RWPE2 (cell line): ENCODE measurements at regions not wholly inside any gene's neighbourhood (a gene's known extent, or its start where the extent isn't known, plus 50 kb on each side); places are given as distances from the start of the nearest gene placed in this dataset.

Experiments used
- ATAC-seq: fragments of 200-7000 bp; cut with Tn5 transposase; 3 replicates; pipeline ENCODE4 v1.9.1; 2021; ENCODE audit warnings: low read depth
- DNase-seq: peaks from one replicate; pipeline ENCODE4 v3.0.0-alpha.2; 2020; ENCODE audit warnings: low spot score
- H3K27ac ChIP-seq: fragments of 450-650 bp; 2 replicates; pipeline ENCODE4 v1.5.1; 2017; ENCODE audit warnings: mild to moderate bottlenecking; ENCODE audit not compliant: poor library complexity, severe bottlenecking
- H3K27me3 ChIP-seq: fragments of 250-450 bp; sonication (Bioruptor Pico); 2 replicates; pipeline ENCODE4 v1.5.1; 2021; ENCODE audit warnings: mild to moderate bottlenecking, moderate library complexity; ENCODE audit not compliant: insufficient read depth, poor library complexity, severe bottlenecking
- H3K36me3 ChIP-seq: fragments of 250-450 bp; sonication (Bioruptor Pico); 2 replicates; pipeline ENCODE4 v1.5.1; 2020; ENCODE audit warnings: low read depth, mild to moderate bottlenecking, moderate library complexity
- H3K4me1 ChIP-seq: fragments of 250-450 bp; sonication (Bioruptor Pico); 2 replicates; pipeline ENCODE4 v1.5.1; 2021; ENCODE audit warnings: mild to moderate bottlenecking, moderate library complexity; ENCODE audit not compliant: insufficient read depth, poor library complexity, severe bottlenecking
- H3K4me3 ChIP-seq: fragments of 250-450 bp; sonication (Bioruptor Pico); 2 replicates; pipeline ENCODE4 v1.5.1; 2021; ENCODE audit warnings: mild to moderate bottlenecking, moderate library complexity; ENCODE audit not compliant: severe bottlenecking
- H3K9me3 ChIP-seq: fragments of 250-450 bp; sonication (Bioruptor Pico); 2 replicates; pipeline ENCODE4 v1.5.1; 2021; ENCODE audit warnings: mild to moderate bottlenecking, moderate library complexity; ENCODE audit not compliant: severe bottlenecking
- CTCF ChIP-seq: fragments of 450-650 bp; IDR thresholded peaks from one replicate; pipeline ENCODE4 v1.5.1; 2017; ENCODE audit warnings: mild to moderate bottlenecking, moderate library complexity; ENCODE audit not compliant: poor library complexity, severe bottlenecking

DNA sequence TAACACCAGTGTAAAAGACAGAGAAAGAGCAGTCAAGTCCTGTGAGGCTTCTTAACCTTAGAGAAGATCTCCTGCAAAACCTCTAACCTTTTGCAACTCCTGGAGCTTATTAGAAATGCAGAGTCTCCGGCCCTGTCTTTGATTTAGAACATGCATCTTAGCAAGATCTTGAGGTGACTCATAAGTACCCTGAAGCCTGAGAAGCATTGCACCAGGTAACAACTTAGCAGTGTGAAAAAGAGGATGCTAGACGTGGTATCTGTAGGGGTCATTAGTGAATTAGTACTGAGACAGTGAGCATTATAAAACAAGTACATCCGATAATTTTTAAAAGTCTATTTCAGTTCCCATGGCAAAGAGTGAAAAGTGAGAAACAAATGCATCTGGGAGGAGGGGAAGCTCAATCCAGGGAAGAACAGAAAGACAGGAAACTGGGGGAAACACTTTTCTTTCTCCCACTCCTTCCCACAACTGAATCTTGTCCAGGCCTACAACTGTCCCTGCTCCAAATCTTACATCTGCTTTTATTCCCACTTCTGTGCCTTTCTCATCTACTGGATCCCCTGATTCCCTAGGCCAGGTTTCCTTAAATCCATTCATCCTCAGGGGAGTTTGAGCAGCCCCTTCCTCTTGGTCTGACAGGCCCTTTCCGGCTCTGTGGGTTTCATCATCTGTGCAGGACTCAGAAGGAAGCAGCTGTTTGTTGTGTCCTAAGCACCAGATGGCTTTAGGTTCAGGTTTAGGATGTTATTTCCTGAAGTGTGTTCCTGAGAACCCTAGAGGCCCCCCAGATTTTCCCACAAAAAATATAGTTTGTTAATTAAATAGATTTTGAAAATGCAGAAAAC, 128.1 kb upstream of the IL12A start:
- no peak for TF ChIP-seq CTCF
- ATAC-seq (peak; percentile 47; the same call in 1 of the 3 replicates), DNase-seq (no peak)
- Histone ChIP-seq H3K4me1 (peaks cover 56% of the 10 kb centered on the region), H3K36me3 (no peaks in the 10 kb centered on the region), H3K27ac (peak overlapping the region; percentile 25), H3K27me3 (no peaks in the 10 kb centered on the region), H3K4me3 (no peak overlapping the region), H3K9me3 (no peaks in the 10 kb centered on the region)

DNA sequence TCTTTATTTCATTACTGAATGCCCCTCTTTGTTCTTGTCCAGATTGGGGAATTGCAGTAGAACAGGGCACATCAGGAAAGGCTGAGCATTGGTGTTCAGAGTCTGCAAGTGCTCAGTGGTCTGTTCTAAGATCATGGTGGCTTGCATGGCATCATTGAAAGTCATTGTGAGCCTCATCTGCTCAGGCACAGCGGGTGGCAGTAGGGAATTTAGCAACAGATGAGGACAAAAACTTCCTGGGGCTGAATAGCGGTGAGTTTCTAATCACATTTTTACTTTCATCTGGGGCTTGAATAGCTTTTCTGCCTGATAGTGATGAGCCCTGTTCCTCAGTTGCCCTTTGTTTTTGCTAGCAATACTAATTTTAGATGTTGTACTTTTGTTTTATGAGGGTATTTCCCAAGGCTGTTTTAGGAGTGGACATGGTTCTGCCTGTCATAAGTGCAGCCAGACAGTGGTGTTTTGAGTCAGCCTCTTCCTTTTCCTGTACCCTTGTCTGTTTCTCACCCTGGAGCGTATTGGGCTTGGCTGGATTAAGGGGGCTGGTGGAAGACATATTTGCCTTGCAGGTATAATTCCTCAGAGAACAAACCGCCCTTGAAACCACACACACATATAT, 127.2 kb upstream of the IL12A start:
- DNase-seq (no peak), ATAC-seq (0 out of 3 replicates have a peak, but pooled peaks have one; percentile 28)
- H3K36me3 ChIP-seq = peaks cover 2% of the 10 kb centered on the region
- no peaks in the 10 kb centered on the region for H3K9me3 ChIP-seq
- peak overlapping the region; percentile 25 for H3K27ac ChIP-seq
- H3K27me3 ChIP-seq = no peaks in the 10 kb centered on the region
- TF ChIP-seq CTCF = no peak
- H3K4me3 ChIP-seq = no peak overlapping the region
- H3K4me1 ChIP-seq = peaks cover 59% of the 10 kb centered on the region

GRCh38 chr3:159865041-159865579, 123.5 kb upstream of the IL12A start:
- peak overlapping the region; percentile 28 for H3K27ac ChIP-seq
- no peak for TF ChIP-seq CTCF
- no peak for ATAC-seq
- DNase-seq = no peak
- H3K4me1 ChIP-seq = peaks cover 42% of the 10 kb centered on the region
- H3K9me3 ChIP-seq = no peaks in the 10 kb centered on the region
- H3K4me3 ChIP-seq = no peak overlapping the region
- H3K36me3 ChIP-seq = peaks cover 33% of the 10 kb centered on the region
- no peaks in the 10 kb centered on the region for H3K27me3 ChIP-seq

- Histone ChIP-seq H3K27me3 (no peaks in the 10 kb centered on the region), H3K36me3 (peaks cover 35% of the 10 kb centered on the region), H3K4me1 (peaks cover 30% of the 10 kb centered on the region), H3K9me3 (no peaks in the 10 kb centered on the region), H3K27ac (peak overlapping the region; percentile 28), H3K4me3 (no peak overlapping the region)
- no peak for DNase-seq
- TF ChIP-seq CTCF = no peak
- 0 out of 3 replicates have a peak, but pooled peaks have one; percentile 48 for ATAC-seq
Observed at GRCh38 chr3:159866201-159866746, 122.4 kb upstream of the IL12A start.
